Brain microvascular endothelial cell (primary cell): ENCODE measurements at regions not wholly inside any gene's neighbourhood (a gene's known extent, or its start where the extent isn't known, plus 50 kb on each side); places are given as distances from the start of the nearest gene placed in this dataset.

ENCODE experiments used
- DNase-seq: peaks from one replicate; pipeline ENCODE4 v3.0.0-alpha.2; 2020
- H3K27ac ChIP-seq: fragments of 250-450 bp; sonication (Bioruptor Pico); 2 replicates; pipeline ENCODE4 v1.5.1; 2020; ENCODE audit warnings: mild to moderate bottlenecking, moderate library complexity
- H3K27me3 ChIP-seq: fragments of 250-450 bp; sonication (Bioruptor Pico); replicated peaks from 2 replicates; pipeline ENCODE4 v1.5.1; 2020; ENCODE audit warnings: mild to moderate bottlenecking
- H3K36me3 ChIP-seq: fragments of 250-450 bp; sonication (Bioruptor Pico); replicated peaks from 2 replicates; pipeline ENCODE4 v1.5.1; 2020; ENCODE audit warnings: mild to moderate bottlenecking
- H3K4me3 ChIP-seq: 2 replicates; pipeline ENCODE4 v1.5.1; 2011; ENCODE audit warnings: low read depth, mild to moderate bottlenecking, control low read depth, low read length, moderate library complexity
- in situ Hi-C: cut with HindIII; loops from 2 replicates; pipeline ENCODE4 v1.10.0; 2017; ENCODE audit warnings: low sequenced_read_pairs, low pct_ligation_motif_present
- TF ChIP-seq, protein P1 (sequence below): IDR thresholded peaks from 2 replicates; pipeline ENCODE4 v1.5.1; 2011; ENCODE audit warnings: low read depth, mild to moderate bottlenecking, moderate library complexity, low read length, control low read depth, inconsistent platforms; ENCODE audit errors: missing control alignments

- Histone ChIP-seq H3K27ac (no peak overlapping the region), H3K27me3 (no peaks in the 10 kb centered on the region), H3K4me3 (no peak overlapping the region), H3K36me3 (no peaks in the 10 kb centered on the region)
- in situ Hi-C loops: no loop called here
- TF ChIP-seq, protein P1, sequence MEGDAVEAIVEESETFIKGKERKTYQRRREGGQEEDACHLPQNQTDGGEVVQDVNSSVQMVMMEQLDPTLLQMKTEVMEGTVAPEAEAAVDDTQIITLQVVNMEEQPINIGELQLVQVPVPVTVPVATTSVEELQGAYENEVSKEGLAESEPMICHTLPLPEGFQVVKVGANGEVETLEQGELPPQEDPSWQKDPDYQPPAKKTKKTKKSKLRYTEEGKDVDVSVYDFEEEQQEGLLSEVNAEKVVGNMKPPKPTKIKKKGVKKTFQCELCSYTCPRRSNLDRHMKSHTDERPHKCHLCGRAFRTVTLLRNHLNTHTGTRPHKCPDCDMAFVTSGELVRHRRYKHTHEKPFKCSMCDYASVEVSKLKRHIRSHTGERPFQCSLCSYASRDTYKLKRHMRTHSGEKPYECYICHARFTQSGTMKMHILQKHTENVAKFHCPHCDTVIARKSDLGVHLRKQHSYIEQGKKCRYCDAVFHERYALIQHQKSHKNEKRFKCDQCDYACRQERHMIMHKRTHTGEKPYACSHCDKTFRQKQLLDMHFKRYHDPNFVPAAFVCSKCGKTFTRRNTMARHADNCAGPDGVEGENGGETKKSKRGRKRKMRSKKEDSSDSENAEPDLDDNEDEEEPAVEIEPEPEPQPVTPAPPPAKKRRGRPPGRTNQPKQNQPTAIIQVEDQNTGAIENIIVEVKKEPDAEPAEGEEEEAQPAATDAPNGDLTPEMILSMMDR: peak; percentile 81
- peak; percentile 76 for DNase-seq
These were observed 1929.9 kb upstream of the SEL1L start for GRCh38 chr14:83463500-83464098.

DNA sequence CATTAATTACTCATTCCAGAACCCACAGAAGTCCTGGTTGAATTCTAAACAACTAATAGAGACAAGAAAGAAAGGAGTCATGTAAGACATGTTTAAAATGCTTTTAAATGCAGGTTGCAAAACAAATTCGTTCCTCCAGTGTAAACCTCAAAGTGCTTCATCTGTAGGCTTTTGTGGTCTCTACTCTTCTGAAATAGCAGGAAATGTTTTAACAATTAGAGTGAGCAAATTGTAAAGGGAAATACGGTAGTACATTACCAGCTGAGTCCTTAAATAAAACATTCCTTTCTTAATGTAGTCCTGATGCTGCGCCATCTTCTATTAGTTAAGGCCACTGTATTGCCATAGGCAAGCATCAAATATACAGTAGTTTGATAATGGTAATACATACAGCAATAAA is 1934.2 kb upstream of the SEL1L start:
- in situ Hi-C loops: no loop called here
- TF ChIP-seq, protein P1: no peak
- no peak overlapping the region for H3K4me3 ChIP-seq
- DNase-seq: no peak
- H3K27ac ChIP-seq: no peak overlapping the region
- no peaks in the 10 kb centered on the region for H3K36me3 ChIP-seq
- no peaks in the 10 kb centered on the region for H3K27me3 ChIP-seq

DNA sequence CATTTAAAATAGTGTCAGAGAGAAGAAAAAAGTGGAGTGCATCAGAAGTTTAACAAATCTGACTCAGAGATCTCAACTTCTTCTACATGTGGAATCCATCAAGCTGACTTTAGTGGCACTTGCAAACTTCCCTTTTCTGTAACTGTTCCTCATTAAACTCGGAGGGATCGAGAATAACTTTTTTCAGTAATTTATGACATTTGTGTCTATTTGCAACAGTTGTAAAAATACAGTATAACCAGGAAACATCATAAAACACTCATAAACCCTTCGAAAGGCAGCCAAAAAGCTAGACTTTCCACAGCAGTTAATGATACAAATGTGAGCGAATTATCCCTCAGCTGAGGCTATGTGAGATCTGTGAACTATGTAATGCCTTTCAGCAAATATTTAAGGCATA is 1936.8 kb upstream of the SEL1L start:
- TF ChIP-seq, protein P1: no peak
- in situ Hi-C loops: no loop called here
- H3K36me3 ChIP-seq: no peaks in the 10 kb centered on the region
- H3K27ac ChIP-seq: no peak overlapping the region
- no peaks in the 10 kb centered on the region for H3K27me3 ChIP-seq
- no peak overlapping the region for H3K4me3 ChIP-seq
- DNase-seq: no peak

GRCh38 chr14:83470959-83471695 is 1937.5 kb upstream of the SEL1L start:
- H3K4me3 ChIP-seq: no peak overlapping the region
- DNase-seq: no peak
- no peak overlapping the region for H3K27ac ChIP-seq
- TF ChIP-seq, protein P1: no peak
- H3K27me3 ChIP-seq: no peaks in the 10 kb centered on the region
- in situ Hi-C loops: no loop called here
- H3K36me3 ChIP-seq: no peaks in the 10 kb centered on the region

- no peak overlapping the region for H3K4me3 ChIP-seq
- DNase-seq: peak; percentile 22
- in situ Hi-C loops: no loop called here
- TF ChIP-seq, protein P1: no peak
- H3K36me3 ChIP-seq: no peaks in the 10 kb centered on the region
- H3K27me3 ChIP-seq: no peaks in the 10 kb centered on the region
- peak overlapping the region; percentile 63 for H3K27ac ChIP-seq
These were observed 1940.0 kb upstream of the SEL1L start for GRCh38 chr14:83473416-83474235.
